ENCODE measurements at regions not wholly inside any gene's neighbourhood (a gene's known extent, or its start where the extent isn't known, plus 50 kb on each side); places are given as distances from the start of the nearest gene placed in this dataset.

DNA sequence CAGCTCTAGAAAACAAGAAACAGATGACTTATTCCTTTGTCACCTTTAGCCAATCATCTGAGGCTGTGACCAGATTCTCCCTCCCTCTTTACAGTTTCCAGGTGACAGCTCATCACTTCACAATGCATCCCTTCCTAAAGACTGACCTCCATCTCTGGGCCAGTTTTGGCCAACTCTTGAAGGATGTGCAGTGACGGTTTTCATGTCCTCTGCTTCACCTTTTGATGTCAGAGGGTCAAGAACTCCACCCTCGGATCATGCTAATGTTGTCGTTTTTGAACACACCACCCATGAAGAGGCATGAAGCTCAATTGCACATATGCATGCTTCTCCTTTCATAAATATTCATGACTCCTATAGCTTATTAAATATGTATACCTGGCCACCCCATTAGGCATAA, 161.2 kb upstream of the SYNPR start:
- Histone ChIP-seq H3K9me2 (ENCODE audit: insufficient read depth, low read length) (no peaks in the 10 kb centered on the region), H3K36me3 (ENCODE audit: insufficient read depth, low read length) (no peaks in the 10 kb centered on the region), H3K4me2 (ENCODE audit: low read length) (no peak overlapping the region), H3K79me2 (ENCODE audit: insufficient read depth, low read depth, low read length) (no peaks in the 10 kb centered on the region), H3K4me1 (ENCODE audit: insufficient read depth, low read length, poor library complexity, severe bottlenecking) (no peaks in the 10 kb centered on the region), H2AFZ (ENCODE audit: low read length) (no peak overlapping the region), H3K27ac (ENCODE audit: low read depth, low read length, poor library complexity, severe bottlenecking) (no peak overlapping the region), H3K9me3 (ENCODE audit: low read length) (no peaks in the 10 kb centered on the region), H4K20me1 (ENCODE audit: insufficient read depth, low read length) (no peaks in the 10 kb centered on the region), H3K4me3 (ENCODE audit: low read depth, low read length, poor library complexity, severe bottlenecking) (no peak overlapping the region)
- CTCF ChIA-PET (ENCODE audit: unreplicated experiment), result no interaction called here
- TF ChIP-seq EZH2phosphoT487 (IDR thresholded peaks at IDR 0.05; ENCODE audit: borderline replicate concordance, low read depth, low read length), result no peak
- TF ChIP-seq, protein P1, sequence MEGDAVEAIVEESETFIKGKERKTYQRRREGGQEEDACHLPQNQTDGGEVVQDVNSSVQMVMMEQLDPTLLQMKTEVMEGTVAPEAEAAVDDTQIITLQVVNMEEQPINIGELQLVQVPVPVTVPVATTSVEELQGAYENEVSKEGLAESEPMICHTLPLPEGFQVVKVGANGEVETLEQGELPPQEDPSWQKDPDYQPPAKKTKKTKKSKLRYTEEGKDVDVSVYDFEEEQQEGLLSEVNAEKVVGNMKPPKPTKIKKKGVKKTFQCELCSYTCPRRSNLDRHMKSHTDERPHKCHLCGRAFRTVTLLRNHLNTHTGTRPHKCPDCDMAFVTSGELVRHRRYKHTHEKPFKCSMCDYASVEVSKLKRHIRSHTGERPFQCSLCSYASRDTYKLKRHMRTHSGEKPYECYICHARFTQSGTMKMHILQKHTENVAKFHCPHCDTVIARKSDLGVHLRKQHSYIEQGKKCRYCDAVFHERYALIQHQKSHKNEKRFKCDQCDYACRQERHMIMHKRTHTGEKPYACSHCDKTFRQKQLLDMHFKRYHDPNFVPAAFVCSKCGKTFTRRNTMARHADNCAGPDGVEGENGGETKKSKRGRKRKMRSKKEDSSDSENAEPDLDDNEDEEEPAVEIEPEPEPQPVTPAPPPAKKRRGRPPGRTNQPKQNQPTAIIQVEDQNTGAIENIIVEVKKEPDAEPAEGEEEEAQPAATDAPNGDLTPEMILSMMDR (conservative IDR thresholded peaks at IDR 0.05; ENCODE audit: low read length), result no peak
- intact Hi-C loops (cut with micrococcal nuclease; ENCODE audit: unreplicated experiment), result no loop called here
- no TSS peak for BruUV-seq (replicated peaks)
- POLR2A ChIA-PET, result interaction anchor here (1.0 kb wide), 1 partner anchor 10 kb away, joined by 3 read pairs; no protein-coding TSS in a partner anchor
- no peak for DNase-seq (ENCODE audit: low spot score)

DNA sequence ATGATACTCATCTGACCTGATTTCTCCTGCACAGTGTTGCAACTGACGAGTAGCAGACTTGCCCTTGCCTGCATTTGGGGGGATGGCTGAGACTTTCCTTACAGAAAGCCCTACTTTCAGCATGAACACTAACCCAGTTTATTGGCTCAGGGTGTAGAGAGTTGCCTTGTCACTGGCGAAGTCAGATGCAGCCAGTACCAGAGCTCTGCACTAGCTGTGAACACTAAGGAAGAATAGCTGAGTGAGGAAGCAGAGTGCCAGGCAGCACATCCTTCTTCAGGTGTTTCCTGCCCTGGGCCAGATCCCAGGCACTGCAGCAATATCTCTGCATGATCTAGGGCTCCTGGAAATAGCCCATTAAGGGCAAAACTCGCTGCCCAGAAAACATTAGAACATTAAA, 154.0 kb upstream of the SYNPR start:
- CTCF ChIA-PET (ENCODE audit: unreplicated experiment), result no interaction called here
- H3K27ac ChIP-seq (ENCODE audit: low read depth, low read length, poor library complexity, severe bottlenecking), result no peak overlapping the region
- H2AFZ ChIP-seq (ENCODE audit: low read length), result no peak overlapping the region
- TF ChIP-seq EZH2phosphoT487 (IDR thresholded peaks at IDR 0.05; ENCODE audit: borderline replicate concordance, low read depth, low read length), result no peak
- TF ChIP-seq, protein P1 (conservative IDR thresholded peaks at IDR 0.05; ENCODE audit: low read length), result no peak
- no peak overlapping the region for H3K4me2 ChIP-seq (ENCODE audit: low read length)
- POLR2A ChIA-PET, result no interaction called here
- no peaks in the 10 kb centered on the region for H3K4me1 ChIP-seq (ENCODE audit: insufficient read depth, low read length, poor library complexity, severe bottlenecking)
- H3K4me3 ChIP-seq (ENCODE audit: low read depth, low read length, poor library complexity, severe bottlenecking), result no peak overlapping the region
- no peaks in the 10 kb centered on the region for H4K20me1 ChIP-seq (ENCODE audit: insufficient read depth, low read length)
- no peaks in the 10 kb centered on the region for H3K9me2 ChIP-seq (ENCODE audit: insufficient read depth, low read length)
- no peaks in the 10 kb centered on the region for H3K9me3 ChIP-seq (ENCODE audit: low read length)
- BruUV-seq (replicated peaks), result no TSS peak
- DNase-seq (ENCODE audit: low spot score), result no peak
- H3K36me3 ChIP-seq (ENCODE audit: insufficient read depth, low read length), result no peaks in the 10 kb centered on the region
- no peaks in the 10 kb centered on the region for H3K79me2 ChIP-seq (ENCODE audit: insufficient read depth, low read depth, low read length)
- intact Hi-C loops (cut with micrococcal nuclease; ENCODE audit: unreplicated experiment), result no loop called here

DNA sequence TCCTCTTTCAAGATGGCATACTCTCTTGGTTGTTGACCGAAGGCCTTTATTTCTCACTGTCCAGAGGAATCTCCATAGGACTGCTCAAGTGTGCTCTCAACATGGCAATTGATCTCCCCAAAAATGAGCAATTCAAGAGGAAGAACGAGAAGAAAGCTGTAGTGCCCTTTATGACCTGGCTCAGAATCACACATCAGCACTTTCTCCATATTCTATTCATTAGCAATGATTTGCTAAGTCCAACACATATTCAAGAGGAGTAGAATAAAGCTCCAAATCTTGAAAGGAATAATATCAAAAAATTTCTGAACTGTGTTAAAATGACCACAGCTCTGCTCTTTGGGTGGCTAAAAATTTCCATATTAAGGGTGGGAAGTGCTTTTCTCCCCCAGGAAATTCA, 151.6 kb upstream of the SYNPR start:
- H3K4me2 ChIP-seq (ENCODE audit: low read length), result no peak overlapping the region
- H3K9me2 ChIP-seq (ENCODE audit: insufficient read depth, low read length), result no peaks in the 10 kb centered on the region
- H3K9me3 ChIP-seq (ENCODE audit: low read length), result no peaks in the 10 kb centered on the region
- BruUV-seq (replicated peaks), result no TSS peak
- H3K27ac ChIP-seq (ENCODE audit: low read depth, low read length, poor library complexity, severe bottlenecking), result no peak overlapping the region
- H2AFZ ChIP-seq (ENCODE audit: low read length), result no peak overlapping the region
- no peak for DNase-seq (ENCODE audit: low spot score)
- H3K36me3 ChIP-seq (ENCODE audit: insufficient read depth, low read length), result no peaks in the 10 kb centered on the region
- ChIA-PET POLR2A (no interaction called here), CTCF (ENCODE audit: unreplicated experiment) (no interaction called here)
- H4K20me1 ChIP-seq (ENCODE audit: insufficient read depth, low read length), result no peaks in the 10 kb centered on the region
- no peak overlapping the region for H3K4me3 ChIP-seq (ENCODE audit: low read depth, low read length, poor library complexity, severe bottlenecking)
- intact Hi-C loops (cut with micrococcal nuclease; ENCODE audit: unreplicated experiment), result no loop called here
- H3K4me1 ChIP-seq (ENCODE audit: insufficient read depth, low read length, poor library complexity, severe bottlenecking), result no peaks in the 10 kb centered on the region
- TF ChIP-seq, protein P1 (conservative IDR thresholded peaks at IDR 0.05; ENCODE audit: low read length), result no peak
- no peak for TF ChIP-seq EZH2phosphoT487 (IDR thresholded peaks at IDR 0.05; ENCODE audit: borderline replicate concordance, low read depth, low read length)
- no peaks in the 10 kb centered on the region for H3K79me2 ChIP-seq (ENCODE audit: insufficient read depth, low read depth, low read length)
